HG03097 (cell line): ENCODE measurements at regions not wholly inside any gene's neighbourhood (a gene's known extent, or its start where the extent isn't known, plus 50 kb on each side); places are given as distances from the start of the nearest gene placed in this dataset.

Experiments used
- ATAC-seq: cut with Tn5 transposase; IDR thresholded peaks from one replicate; pipeline ENCODE4 v1.9.1; 2021; ENCODE audit not compliant: unreplicated experiment, low FRiP score

DNA sequence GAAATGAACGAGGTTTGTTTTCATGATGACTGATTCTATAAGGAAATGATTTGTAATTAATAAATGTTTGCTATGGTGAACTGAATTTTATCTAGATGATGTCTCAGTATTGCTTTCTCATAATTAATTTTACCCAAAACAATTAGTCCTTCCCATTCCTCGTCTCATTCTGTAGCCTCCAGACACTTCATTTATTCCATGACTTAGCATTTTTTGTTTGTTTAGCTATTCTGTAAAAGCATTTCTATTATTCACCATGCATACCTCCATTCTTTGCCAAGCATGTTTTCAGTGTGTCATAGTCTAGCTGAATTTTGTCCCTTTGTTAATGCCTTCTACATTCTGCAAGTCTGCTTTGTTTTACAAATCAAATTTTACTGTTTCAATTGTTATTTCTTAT is 137.4 kb upstream of the RPL10L start:
- no peak for ATAC-seq

DNA sequence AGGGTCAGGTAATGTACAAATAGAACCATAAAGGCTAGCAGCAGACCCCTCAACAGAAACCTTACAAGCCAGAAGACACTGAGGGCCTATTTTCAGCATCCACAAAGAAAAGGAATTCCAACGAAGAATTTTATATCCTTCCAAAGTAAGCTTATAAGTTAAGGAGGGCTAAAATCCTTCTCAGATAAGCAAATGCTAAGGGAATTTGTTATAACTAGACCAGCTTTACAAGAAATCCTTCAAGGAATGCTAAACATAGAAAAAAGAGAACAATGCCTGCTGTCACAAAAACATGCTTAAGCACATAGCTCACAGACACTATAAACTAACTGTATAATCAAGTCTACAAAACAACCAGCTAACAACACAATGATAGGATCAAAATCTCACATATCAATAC is 130.7 kb upstream of the RPL10L start:
- no peak for ATAC-seq

DNA sequence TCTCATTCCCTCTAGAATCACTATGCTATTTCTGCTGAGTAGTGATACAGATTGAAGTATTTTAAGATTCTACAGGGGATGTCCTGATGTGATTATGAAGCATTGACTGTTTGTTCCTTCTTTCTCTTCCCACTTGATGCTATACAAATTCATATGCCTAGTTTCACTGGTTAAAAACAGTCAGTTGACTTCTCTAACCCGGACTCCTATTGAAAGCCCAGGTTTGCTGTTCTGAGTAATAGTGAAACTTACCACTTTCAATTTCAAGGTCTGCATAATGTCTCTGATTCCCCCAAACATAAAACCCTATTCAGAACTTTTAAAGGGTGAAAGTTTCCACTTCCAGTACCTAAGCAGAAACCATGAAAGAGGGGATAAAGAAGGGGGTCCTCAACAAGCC is 117.7 kb upstream of the RPL10L start:
- ATAC-seq, result peak; percentile 98

DNA sequence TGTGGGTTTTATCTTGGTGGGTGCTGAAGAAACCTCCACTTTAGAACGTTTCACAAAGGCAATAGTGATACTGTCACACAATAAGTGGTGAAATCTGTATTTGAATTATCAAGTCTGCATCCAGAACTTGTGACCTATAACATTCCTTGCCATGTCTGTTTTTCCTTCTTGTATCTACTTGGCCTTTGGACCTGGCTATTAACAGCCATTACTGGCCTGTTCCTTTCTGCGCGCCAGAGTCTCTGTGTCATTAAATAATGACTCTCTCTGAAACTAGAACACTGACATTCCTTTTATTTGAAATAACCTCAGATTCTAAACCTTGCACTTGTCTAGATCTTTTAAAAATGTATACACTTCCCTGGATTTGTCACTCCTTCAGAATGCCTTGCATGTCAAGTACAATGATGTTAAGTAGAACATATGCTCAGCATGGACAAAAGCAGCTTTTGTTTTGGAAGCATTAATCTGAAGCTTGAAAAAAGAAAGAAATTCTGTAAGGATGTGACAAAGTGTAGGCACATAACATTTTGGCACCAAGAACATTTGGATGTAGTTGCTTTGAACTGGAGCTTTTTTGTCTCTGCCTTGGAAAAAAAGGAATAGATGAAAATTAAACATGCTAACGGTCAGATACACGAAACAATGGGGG is 95.5 kb upstream of the RPL10L start:
- ATAC-seq, result no peak

DNA sequence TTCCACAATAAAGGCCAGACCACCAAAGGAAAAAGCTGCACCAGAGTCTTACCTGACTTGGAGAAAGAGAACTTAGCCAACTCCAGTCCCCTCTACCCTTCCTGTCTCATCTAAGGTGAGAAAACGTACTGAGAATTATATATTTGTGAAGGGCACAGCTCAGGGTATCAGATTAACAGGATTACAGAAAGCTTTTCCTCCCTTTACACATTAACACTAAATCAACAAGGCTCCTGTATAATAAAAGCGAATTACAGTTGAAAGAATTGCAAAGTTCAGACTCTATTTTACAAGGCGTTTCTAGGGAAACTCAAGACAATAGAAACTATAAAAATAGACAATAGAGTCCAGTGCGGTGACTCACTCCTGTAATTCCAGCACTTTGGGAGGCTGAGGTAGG is 82.7 kb upstream of the RPL10L start:
- ATAC-seq, result no peak

DNA sequence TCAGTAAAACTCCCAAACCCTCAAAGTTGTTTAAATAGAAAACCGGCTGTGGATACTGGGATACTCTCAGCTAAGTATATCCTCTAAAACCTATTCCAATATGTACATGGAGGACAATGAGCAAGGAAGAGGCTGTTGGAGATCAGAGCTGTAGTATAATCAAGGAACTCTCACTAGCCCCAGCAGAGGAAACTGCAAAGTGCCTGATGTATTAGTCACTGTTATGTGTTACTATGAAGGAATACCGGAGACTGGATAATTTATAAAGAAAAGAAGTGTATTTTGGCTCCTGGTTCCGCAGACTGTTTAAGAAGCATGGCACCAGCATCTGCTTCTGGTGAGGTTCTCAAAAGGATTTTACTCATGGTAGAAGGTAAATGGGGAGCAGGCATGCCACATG is 65.6 kb upstream of the RPL10L start:
- no peak for ATAC-seq
